ENCODE measurements at regions not wholly inside any gene's neighbourhood (a gene's known extent, or its start where the extent isn't known, plus 50 kb on each side); places are given as distances from the start of the nearest gene placed in this dataset.

- TF ChIP-seq CTCF (conservative IDR thresholded peaks at IDR 0.05) = no peak
- no peak for TF ChIP-seq ZFX (IDR thresholded peaks at IDR 0.05)
Observed at GRCh38 chr9:29750062-29750461, 2176.8 kb upstream of the C9orf72 start.

All from C4-2B (cell line).